NCI-H774 (cell line): ENCODE measurements at regions not wholly inside any gene's neighbourhood (a gene's known extent, or its start where the extent isn't known, plus 50 kb on each side); places are given as distances from the start of the nearest gene placed in this dataset.

Experiments used
- DNase-seq: peaks from one replicate; lab custom pipeline; 2025; lab: John Stamatoyannopoulos, UW

DNA sequence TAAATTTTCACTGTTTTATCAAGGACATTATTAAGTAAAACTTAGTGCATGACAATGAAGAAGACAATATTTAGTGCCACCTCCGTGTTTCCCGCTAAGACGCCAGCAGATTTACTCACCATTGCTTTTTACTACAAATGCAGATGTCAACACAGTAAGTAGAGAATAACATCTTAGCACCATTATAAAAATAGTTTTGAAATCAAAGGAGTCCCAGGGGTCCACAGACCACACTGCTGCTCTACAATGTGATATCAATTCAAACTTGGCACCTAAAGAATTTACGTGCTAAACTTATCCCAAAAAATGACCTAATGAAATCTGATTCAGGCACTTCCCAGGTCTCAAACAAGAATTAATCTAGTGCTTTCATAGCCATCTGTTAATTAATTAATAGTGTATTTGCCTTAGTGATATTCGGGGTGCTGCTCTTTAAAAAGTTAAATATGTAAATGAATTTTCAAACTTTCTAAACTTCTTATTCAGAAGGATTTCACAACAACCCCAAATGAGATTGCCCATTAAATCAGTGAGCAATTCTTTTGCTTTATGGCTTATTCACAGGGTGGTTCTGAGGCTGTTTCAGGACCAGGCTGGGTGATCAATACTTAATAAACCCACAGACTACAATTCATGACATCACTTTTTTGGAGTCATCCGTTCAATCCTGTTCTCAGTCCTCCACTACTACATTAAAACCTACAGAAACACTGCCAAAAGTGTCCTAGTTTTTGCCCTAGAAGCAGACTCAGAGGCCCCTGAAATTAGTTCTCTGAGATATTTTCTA, 161.3 kb upstream of the LMNTD1 start:
- DNase-seq, result no peak

DNA sequence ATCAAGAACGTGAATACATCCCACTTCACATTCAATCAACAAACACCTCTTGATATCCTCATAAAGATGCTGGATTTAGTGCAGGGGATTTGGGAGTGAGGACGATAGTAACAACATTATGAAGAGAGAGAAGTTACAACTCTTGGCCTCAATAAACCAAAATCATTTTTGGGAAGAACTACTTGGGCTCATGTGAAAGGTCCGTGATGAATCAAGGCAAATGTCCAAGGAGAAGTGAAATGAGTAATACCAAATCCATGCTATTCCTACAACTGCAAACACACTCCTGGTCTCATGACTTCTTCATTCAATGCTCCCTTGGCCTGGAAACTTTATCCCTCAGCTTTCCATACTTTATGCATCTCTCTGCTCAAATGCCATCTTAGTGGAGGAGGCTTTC, 162.0 kb upstream of the LMNTD1 start:
- no peak for DNase-seq

DNA sequence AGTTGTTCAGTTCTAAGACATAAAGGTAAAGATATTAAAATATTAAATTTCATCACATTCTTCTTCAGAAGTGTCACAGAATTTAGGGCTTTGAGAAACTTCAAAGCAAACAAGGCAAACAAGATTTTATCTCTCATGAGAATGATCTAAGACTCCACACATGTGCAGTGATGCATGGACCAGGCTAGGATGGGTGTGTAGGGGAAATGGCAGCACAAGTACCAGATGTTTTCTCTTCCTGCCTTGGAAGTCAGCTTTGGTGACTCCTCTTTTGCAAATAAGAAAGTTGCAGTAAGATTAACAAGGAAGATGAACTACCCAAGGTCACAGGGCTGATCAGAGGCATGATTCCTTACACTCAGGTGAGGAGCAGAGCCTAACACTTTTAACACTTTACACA, 163.8 kb upstream of the LMNTD1 start:
- no peak for DNase-seq

DNA sequence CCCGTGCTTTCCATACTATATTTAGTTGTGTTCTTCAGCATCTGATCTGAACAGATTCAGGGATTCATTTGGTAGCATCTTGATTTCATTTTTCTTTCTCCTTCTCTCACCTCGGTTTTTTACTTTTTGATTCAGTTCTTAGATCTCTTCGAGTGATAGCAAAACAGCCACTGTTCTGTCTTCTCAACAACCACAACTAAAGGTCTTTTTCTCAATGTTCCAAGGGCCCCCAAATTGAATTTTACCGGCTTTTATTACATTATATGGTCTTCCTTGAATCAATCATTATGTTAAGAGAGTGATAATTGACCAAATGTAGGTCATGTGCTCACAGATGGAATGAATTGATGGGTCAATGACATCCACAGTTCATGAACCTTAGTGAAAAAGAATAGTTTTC, 164.5 kb upstream of the LMNTD1 start:
- no peak for DNase-seq

DNA sequence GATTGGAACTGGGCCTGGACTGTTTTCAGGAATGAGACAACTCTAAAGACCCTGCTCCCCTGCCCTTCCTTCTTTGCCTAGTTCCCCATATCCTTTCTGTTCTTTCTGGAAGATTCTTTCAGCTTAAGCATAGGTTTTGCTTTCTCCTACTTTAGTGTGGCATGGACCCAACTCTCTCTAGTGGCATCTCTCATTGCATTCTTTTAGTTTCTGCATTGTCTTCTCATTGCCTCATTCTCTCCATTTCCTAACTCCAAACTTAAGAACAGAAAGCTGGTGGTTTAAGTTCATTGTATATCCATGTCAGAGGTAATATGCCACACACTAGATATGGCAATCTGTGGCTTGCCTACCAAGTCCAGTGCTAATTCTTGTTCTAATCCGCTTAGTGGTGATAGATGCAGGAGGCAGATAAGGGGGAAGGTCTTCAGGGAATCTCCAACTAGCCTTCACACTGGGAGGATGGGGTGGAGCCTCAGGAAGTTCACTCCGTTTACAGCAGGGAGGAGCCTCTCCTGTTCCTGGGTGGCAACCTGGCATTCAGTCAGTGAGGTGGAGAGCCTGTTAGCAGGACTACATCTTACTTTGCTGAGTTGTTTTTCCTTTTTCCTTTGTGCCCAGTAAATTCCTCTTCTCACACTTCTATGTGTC, 165.1 kb upstream of the LMNTD1 start:
- DNase-seq, result no peak

DNA sequence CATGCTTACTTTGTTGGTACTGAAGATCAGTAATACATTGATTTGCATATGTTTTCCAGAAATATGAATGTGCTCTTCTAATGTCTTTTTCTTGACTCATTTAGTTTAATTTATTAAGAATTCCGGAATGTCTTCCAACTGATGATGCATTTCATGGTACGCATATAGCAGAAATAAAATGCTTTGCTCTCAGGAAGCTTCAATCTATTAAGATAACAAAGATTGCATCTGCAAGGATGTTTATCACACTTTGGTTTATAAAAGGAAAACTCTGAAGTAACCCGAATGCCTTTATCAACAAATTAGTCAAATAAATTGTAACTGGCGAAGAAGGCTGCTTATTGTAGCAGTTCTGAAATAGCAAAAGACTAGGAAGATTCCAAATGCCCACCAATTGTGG, 166.4 kb upstream of the LMNTD1 start:
- no peak for DNase-seq

DNA sequence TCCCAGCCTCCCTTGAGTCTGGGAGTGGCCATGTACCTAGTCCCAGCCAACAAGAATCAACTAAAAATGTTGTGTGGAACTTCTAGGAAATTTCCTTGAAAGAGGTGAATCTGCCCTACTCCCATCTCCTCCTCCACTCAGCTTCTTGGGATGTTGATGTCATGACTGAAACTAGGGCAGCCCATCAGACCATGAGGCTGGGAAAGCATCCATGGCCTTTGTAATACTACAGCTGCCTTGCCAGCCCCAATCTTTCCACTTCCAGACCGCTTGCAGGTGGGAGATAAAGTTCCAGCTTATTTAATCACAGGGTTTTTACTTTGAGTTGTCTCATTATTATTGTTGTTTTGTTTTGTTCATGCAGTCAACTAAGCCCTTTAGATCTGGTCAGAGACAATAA, 170.3 kb upstream of the LMNTD1 start:
- no peak for DNase-seq

DNA sequence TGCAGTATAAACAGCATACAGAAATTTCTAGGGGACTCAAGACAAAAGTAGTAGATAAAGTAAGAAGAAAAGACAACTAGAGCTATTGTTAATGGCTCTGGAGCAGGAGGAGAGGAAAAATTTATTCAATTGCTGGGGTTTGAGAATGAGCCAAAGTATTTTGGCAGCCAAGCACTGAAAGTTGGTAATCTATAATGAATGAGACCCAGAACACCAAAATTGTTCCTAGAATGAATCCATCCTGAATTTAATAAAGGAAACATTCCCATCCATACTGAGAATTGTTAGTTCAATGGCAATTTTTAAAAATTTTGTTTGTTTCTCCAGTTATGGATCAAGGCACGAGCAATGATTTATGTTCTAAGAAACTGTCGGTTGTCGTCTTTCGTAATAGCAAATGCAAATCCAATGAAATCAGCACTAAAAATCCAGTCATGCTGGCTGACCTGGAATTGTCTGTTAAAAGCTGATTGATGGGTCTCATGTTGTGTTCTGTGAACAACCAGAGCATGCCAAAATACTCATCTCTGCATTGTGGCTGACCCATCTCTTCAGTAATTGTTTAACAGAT, 170.9 kb upstream of the LMNTD1 start:
- DNase-seq, result no peak

DNA sequence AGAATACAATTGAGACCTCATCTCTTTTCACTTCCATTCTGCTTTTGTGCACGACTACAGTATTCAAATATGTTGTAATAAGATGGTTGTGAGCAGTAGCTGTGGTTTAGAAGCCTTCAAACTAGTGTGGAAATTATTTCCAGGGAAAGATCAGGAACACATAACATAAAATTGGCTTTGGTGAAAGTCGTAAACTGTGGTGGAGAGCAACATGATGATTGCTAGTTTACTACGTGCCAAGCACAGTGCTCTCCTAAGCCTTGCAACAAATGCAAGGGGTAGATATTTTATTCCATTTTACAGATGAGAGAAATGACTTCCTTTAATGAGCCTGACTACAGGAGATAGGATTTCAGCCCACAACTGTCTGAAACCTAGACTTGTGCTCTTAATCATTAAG, 172.4 kb upstream of the LMNTD1 start:
- DNase-seq, result no peak

DNA sequence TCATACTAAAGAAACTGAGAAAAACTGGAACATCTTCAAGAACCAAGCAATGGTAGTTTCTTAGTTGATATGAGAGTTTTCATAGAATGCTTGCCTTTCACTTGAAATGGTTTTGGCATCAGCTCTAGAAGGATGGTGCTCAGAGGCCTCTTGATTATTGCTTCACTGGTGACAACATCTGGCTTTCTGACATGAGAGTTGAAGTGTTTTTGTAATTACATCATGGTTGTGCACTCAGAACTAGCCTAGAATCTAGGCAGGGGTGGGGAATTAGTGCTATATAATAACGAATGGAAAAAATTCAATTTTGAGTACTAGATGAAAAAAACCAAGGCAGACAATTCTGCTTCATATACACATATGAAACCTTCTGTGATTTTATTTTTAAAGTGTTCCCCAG, 172.8 kb upstream of the LMNTD1 start:
- DNase-seq, result no peak

DNA sequence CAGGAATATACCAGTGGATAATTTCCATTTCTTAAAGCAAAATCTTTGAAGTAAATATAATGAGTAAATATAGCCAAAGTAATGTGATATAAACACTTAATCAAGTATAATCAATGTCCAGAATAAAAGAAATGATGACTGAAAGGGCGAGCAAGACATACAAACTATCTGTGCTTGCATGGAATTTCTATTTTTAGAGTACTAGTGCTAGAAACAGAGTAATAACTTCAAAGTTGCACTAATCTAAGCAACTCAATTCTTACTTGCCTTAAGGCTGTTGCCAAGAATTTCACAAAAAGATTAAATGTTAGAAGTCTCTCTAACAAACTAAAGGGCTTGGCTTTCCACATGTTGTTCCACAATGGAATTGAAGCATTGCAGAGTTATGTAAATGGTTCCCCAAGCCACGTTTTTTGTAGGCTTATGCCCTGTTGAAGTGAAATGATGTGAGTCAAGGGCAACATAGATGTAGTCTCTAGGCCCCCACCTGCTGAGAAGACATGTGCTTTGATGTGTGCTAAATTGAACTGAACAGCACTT, 175.0 kb upstream of the LMNTD1 start:
- DNase-seq, result no peak

DNA sequence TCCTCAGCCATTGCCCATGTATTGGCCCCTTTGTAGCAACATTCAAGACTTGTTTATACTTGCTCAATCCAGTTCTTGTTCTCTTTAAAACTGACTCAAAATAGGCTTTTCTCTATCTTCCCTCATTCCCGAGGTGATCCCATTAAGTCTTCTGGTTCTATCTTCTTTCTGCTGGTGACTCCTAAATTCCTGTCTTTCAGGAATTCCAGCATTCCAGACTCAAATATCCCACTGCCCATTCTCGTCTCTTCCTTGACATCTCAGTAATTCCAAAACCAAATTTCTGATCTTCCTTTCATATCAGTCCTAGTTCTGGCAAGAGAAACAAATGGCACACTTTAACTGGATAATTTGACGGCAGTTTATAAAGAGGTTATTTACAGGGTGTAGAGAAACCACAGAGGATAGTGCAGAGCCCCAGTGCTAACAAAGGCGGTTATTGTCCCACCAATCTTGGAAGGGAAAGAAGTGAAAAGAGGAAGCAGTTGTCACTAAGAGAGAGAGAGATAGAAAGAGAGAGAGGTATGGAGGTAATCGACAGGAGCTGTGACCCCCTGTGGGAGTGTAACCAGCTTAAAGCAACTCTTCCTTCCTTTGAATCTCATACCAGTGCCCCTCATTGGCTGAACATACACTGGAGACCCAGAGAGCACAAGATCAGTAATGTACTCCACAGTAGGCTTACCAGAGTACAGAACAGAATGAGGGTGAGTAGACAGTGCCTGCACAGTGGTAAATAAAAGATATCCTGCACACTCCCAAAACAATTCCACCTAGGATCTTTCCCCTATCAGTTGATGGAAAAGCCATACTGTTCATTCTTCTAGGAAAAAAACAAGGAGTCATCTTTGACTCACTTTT, 177.6 kb upstream of the LMNTD1 start:
- DNase-seq, result no peak

DNA sequence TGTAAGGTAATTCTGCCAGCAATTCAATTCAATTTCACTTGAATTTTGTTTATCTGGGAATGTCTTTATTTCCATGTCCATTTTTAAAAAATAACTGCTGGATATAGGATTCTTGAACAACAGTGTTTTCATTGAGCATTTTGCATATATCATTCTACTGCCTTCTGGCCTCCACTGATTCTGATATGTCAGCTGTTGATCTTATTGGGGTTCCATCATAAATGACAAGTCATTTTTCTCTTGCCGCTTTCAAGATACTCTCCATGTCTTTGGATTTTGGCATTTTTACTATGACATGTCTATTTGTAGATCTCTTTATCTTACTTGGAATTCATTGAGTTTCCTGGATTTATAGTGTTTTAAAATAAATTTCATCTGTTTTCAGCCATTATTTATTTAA, 180.5 kb upstream of the LMNTD1 start:
- DNase-seq, result no peak

DNA sequence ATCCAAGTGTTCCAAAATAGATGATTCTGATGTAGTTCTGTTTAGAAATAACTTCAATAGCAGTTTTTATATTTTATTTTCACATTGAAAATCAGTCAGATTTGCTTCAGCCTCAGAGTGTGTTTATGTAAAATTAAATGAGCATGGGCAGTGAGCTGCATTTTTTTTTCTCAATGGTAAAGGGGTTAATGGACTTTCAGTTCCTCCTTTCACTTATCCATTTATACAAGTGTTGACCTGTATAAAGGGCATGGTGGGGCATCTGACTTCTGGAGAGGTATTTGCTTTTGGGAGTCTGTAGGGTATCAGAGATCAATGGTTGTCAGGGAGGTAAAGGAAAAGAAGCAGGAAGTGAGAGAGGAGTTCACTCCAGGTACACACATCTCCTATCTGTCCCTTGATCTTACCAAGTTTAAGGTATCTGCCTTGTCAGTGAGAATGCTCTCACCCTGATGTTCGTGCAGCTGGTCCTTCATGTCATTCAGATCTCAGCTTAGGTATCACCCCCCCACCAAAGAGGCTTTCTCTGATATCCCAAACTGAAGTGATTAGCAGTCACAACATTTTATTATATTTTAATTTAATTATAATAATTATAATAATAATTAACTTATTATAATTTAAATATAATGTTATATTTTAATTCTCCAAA, 181.6 kb upstream of the LMNTD1 start:
- DNase-seq, result no peak

DNA sequence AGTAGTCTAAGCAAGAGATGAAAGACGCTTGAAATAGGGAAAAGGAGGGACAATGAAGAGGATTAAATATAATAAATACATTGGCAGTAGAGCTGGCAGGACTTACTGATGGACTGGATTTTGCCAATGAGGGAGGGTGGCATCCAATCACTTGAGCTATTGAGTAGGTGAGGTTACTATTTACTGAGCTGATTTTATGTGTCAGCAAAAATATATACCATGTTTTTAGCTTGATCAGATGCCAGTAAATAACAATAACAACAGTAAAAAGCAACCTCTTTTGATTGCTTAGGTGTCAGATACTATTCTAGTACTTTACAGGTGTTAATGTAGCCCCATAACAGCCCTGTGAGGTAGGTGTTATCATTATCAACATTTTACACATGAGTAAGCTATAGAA, 187.5 kb upstream of the LMNTD1 start:
- no peak for DNase-seq

DNA sequence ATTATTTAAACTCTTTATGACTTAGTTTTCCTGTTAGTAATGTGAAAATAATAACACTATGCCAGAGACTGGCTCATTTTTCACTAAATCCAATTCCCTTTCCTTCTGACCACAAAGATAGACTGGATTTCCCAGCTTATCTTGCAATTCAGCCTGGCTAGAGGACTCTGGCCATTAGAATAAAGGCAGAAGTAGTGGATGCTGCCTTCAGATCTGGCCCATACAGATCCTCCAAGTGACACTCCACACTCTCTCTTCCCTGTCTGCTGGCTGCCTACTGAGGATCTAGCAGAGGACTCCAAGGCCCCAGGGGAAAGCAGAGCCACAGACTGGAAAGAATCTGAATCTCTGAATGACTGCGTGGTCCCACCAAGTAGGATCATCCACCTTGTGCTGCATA, 188.8 kb upstream of the LMNTD1 start:
- DNase-seq, result no peak

DNA sequence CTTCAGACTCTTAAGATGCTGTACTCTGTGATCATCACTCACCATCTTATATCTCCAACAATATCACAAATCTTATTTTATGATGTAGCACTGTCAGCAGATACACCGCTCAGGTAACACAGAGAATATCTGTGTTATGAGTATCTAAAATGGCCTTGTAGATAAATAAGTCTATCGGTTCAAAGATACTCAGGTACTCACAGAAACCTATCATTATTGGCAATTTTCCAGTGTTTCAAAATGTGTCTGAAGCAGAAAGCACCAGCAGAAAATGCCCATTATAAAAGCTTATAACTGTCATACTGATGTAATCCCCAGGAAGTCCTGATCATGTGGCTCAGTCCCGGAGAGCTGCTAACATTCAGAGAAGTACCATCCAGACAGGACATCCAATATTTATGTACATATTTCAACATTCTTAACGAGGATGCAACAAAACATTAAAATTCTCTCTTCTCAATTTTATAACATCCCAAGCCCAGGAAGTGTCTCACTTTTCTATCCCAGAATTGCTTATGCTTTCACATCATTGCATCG, 190.7 kb upstream of the LMNTD1 start:
- DNase-seq, result no peak

DNA sequence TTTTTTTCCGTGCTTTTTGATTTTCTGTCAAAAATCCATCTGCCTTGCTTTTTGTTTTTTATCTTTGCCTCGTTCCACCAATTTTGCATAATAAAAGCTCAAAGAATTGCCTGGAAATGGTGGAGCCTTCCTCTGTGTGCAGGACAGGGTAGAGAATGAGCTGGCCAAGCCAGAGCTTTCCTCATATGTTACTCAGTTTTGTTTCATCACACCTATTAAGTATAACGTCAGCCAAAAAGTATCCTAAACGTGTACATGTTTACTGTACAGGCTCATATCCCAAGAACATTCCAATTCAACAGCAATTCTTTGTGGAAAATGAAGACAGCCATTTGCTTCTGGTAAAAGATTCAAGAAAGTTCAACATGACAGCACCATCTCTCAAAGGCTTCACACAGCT, 191.2 kb upstream of the LMNTD1 start:
- no peak for DNase-seq

DNA sequence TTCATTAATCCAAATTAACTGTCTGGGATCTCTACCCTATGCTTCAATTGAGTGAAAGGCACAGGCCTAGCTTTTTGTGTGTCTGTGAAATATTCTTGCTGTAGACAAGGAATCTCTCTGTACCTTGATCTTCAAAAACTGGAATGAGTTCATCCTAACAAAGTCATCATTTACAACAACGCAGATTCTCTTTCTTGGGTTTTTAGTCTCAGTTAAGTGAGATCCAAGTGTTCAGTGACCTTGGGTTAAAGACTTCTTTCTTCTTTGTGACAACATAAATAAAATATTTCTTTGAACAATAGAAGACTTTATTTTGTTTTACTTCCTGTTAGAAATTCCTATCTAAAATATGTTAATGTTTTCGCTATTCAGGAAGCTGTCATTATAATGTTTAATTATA, 192.2 kb upstream of the LMNTD1 start:
- no peak for DNase-seq

DNA sequence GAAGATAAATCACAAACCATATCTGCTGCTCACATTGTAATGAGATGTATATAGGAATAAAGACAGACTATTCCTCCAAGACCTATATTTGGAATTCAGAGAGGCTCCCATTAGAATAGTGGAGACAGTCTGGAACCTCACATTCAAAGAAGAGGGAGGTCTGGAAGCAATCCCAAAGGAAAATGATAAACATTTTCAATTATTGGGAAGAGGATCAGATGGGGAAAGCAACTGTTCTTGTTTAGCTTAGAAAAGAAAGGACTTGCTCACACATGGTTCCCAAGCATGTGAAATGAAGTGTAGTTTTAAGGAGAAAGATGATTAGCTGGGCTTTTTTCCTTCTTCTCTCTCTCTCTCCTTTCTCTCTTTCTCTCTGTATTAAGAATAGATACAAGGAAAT, 193.0 kb upstream of the LMNTD1 start:
- no peak for DNase-seq

DNA sequence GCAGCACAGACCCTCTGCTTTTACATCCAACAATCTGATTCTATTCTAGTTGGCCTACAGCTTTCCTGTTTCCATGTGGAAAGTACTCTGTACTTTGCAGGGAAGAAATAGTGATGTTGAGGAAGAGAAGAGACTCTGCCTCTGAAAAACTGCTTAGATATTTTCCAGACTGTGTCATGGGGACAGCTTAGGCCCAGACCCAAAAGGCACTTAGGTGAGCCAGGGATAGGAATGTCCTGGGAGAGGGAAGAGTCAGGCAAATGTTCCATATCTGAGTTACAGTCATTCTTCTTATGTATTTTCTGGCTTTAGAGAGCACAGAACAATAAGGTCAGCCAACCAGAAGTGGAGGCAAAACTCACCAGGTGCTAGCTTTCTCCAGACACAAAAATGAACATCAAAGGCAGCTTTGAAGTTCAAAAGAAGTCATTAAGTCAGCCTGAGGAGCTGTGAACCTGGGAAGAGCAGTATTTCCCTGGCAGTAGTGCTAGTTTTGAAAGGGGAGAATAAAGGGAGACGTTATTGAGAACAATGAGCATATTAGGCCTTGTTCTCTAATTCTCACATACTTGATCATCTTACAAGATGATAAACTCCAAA, 199.7 kb upstream of the LMNTD1 start:
- DNase-seq, result no peak
